HCT116 (cell line): ENCODE measurements at regions not wholly inside any gene's neighbourhood (a gene's known extent, or its start where the extent isn't known, plus 50 kb on each side); places are given as distances from the start of the nearest gene placed in this dataset.

Source experiments
- ATAC-seq: fragments of 200-7000 bp; cut with Tn5 transposase; 2 replicates; pipeline ENCODE4 v1.9.1; 2020; ENCODE audit warnings: mild to moderate bottlenecking, moderate library complexity
- BruUV-seq: library from RNA; stranded (reverse); fragments of 400-500 nt; replicated peaks from 2 replicates; lab custom pipeline; 2021; lab: Mats Ljungman, UMichigan
- CTCF ChIA-PET: fragments of 300-600 bp; sonication (Branson Sonifier 250); formaldehyde crosslinking; loops from one replicate; lab custom pipeline; 2021; ENCODE audit warnings: antibody characterized with exemption; lab: Charles Lee
- POLR2A ChIA-PET: fragments of 300-600, 350-600 bp; sonication (Branson Sonifier 250); formaldehyde crosslinking; loops from one replicate; lab custom pipeline; 2021; ENCODE audit warnings: antibody characterized with exemption; lab: Charles Lee
- RAD21 ChIA-PET, 2 experiments: fragments of 300-600 bp; sonication (Branson Sonifier 250); formaldehyde crosslinking; loops; one replicate each; lab custom pipeline; 2023; ENCODE audit warnings: low total read pairs in 2 of 2; ENCODE audit not compliant: uncharacterized antibody in 2 of 2, unreplicated experiment in 2 of 2, low non-redundant PET in 1 of 2; lab: Charles Lee
- DNase-seq: peaks from one replicate; pipeline ENCODE4 v3.0.0-alpha.2; 2010; ENCODE audit warnings: low read depth, low spot score
- H2AFZ ChIP-seq: fragments of 200-600 bp; shearing (Covaris generic), sonication (generic); 2 replicates; pipeline ENCODE4 v1.6.1; 2017; ENCODE audit warnings: low read depth, mixed run types, mixed read lengths, antibody characterized with exemption, low read length; ENCODE audit not compliant: poor library complexity, severe bottlenecking
- H3K27ac ChIP-seq: 2 replicates; pipeline ENCODE4 v1.5.1; 2012; ENCODE audit warnings: low read depth, low read length
- H3K27me3 ChIP-seq: fragments of 200-600 bp; sonication (generic); 2 replicates; pipeline ENCODE4 v1.6.1; 2016; ENCODE audit warnings: mixed run types, low read length, mixed read lengths; ENCODE audit not compliant: insufficient read depth
- H3K36me3 ChIP-seq, 2 experiments: fragments of 200-500 bp in 1 of 2; fragments of 200-600 bp in 1 of 2; sonication (Bioruptor generic) in 1 of 2; sonication (generic) in 1 of 2; 2 replicates each; pipeline versions ENCODE4 v1.5.1 to v1.6.1; 2014 to 2016; ENCODE audit warnings: low read length in 2 of 2, inconsistent platforms in 1 of 2, mixed read lengths in 1 of 2, mixed run types in 1 of 2; ENCODE audit not compliant: insufficient read depth in 2 of 2, control insufficient read depth in 1 of 2
- H3K4me1 ChIP-seq, 2 experiments: fragments of 200-600 bp in 1 of 2; sonication (generic) in 1 of 2; 2 replicates each; pipeline versions ENCODE4 v1.5.1 to v1.6.1; 2012 to 2017; ENCODE audit warnings: low read length in 2 of 2, inconsistent platforms in 1 of 2, mild to moderate bottlenecking in 1 of 2, mixed read lengths in 1 of 2, mixed run types in 1 of 2, moderate library complexity in 1 of 2; ENCODE audit not compliant: insufficient read depth in 2 of 2, control insufficient read depth in 1 of 2
- H3K4me2 ChIP-seq: fragments of 200-600 bp; sonication (generic); 2 replicates; pipeline ENCODE4 v1.6.1; 2017; ENCODE audit warnings: mixed run types, low read length, mixed read lengths
- H3K4me3 ChIP-seq, 2 experiments: fragments of 200-600 bp in 1 of 2; sonication (generic) in 1 of 2; replicated peaks in 1 of 2; 2 replicates each; pipeline ENCODE4 v1.5.1; 2011 to 2016; ENCODE audit warnings: low read length in 2 of 2, control low read depth in 1 of 2, low read depth in 1 of 2, mild to moderate bottlenecking in 1 of 2, mixed read lengths in 1 of 2, mixed run types in 1 of 2
- H3K79me2 ChIP-seq: fragments of 200-600 bp; sonication (generic); 2 replicates; pipeline ENCODE4 v1.6.1; 2017; ENCODE audit warnings: mild to moderate bottlenecking, mixed run types, low read length, moderate library complexity, mixed read lengths; ENCODE audit not compliant: insufficient read depth
- H3K9ac ChIP-seq: fragments of 200-600 bp; sonication (generic); 2 replicates; pipeline ENCODE4 v1.6.1; 2016; ENCODE audit warnings: low read length, mixed read lengths
- H3K9me2 ChIP-seq: fragments of 200-600 bp; sonication (generic), shearing (Covaris generic); 2 replicates; pipeline ENCODE4 v1.6.1; 2017; ENCODE audit warnings: mixed run types, mild to moderate bottlenecking, moderate library complexity; ENCODE audit not compliant: insufficient read depth
- H3K9me3 ChIP-seq, 2 experiments: fragments of 200-500 bp in 1 of 2; fragments of 200-600 bp in 1 of 2; sonication (Bioruptor generic) in 1 of 2; sonication (generic) in 1 of 2; 2 replicates each; pipeline ENCODE4 v1.6.1; 2014 to 2017; ENCODE audit warnings: low read length in 2 of 2, mixed read lengths in 2 of 2, inconsistent platforms in 1 of 2, low read depth in 1 of 2, mild to moderate bottlenecking in 1 of 2, mixed run types in 1 of 2, moderate library complexity in 1 of 2; ENCODE audit not compliant: control insufficient read depth in 1 of 2, insufficient read depth in 1 of 2
- H4K20me1 ChIP-seq: fragments of 200-600 bp; sonication (generic), shearing (Covaris generic); 2 replicates; pipeline ENCODE4 v1.6.1; 2017; ENCODE audit warnings: mixed run types, mild to moderate bottlenecking, moderate library complexity; ENCODE audit not compliant: insufficient read depth
- CBX3 ChIP-seq: IDR thresholded peaks from 2 replicates; pipeline ENCODE4 v1.6.1; 2012; ENCODE audit warnings: low read depth
- CEBPB ChIP-seq: IDR thresholded peaks from 2 replicates; pipeline ENCODE4 v1.6.1; 2012; ENCODE audit warnings: low read depth
- CTCF ChIP-seq, 3 experiments: fragments of 200-600 bp in 1 of 3; sonication (generic) in 1 of 3; IDR thresholded peaks in 2 of 3; conservative IDR thresholded peaks in 1 of 3; 2 replicates each; pipeline ENCODE4 v1.5.1; 2012 to 2017; ENCODE audit warnings: low read depth in 2 of 3, low read length in 2 of 3, antibody characterized with exemption in 1 of 3, borderline replicate concordance in 1 of 3, control low read depth in 1 of 3, mild to moderate bottlenecking in 1 of 3, mixed read lengths in 1 of 3, mixed run types in 1 of 3, moderate library complexity in 1 of 3; ENCODE audit not compliant: insufficient read depth in 1 of 3
- EGR1 ChIP-seq: IDR thresholded peaks from 2 replicates; pipeline ENCODE4 v1.6.1; 2012; ENCODE audit warnings: low read depth
- ELF1 ChIP-seq: IDR thresholded peaks from 2 replicates; pipeline ENCODE4 v1.6.1; 2012; ENCODE audit warnings: low read depth, borderline replicate concordance
- EZH2 ChIP-seq: fragments of 200-600 bp; sonication (generic); IDR thresholded peaks from 2 replicates; pipeline ENCODE4 v1.6.1; 2017; ENCODE audit warnings: antibody characterized with exemption, mixed run types
- FOSL1 ChIP-seq: IDR thresholded peaks from 2 replicates; pipeline ENCODE4 v1.6.1; 2012; ENCODE audit warnings: low read depth
- POLR2A ChIP-seq: IDR thresholded peaks from 2 replicates; pipeline ENCODE4 v1.7.0; 2011; ENCODE audit warnings: borderline replicate concordance; ENCODE audit not compliant: insufficient read depth, insufficient read length; ENCODE audit errors: extremely low read depth
- RAD21 ChIP-seq: IDR thresholded peaks from 2 replicates; pipeline ENCODE4 v1.6.1; 2012; ENCODE audit warnings: low read depth, mild to moderate bottlenecking
- REST ChIP-seq: IDR thresholded peaks from 2 replicates; pipeline ENCODE4 v1.6.1; 2012; ENCODE audit warnings: low read depth
- SIN3A ChIP-seq: IDR thresholded peaks from 2 replicates; pipeline ENCODE4 v1.6.1; 2012; ENCODE audit warnings: low read depth
- YY1 ChIP-seq: IDR thresholded peaks from 2 replicates; pipeline ENCODE4 v1.6.1; 2011; ENCODE audit warnings: low read length, low read depth, moderate library complexity, mild to moderate bottlenecking; ENCODE audit not compliant: insufficient replicate concordance; ENCODE audit errors: extremely low read depth
- intact Hi-C: fragments of 100-400 bp; cut with micrococcal nuclease; formaldehyde crosslinking; loops from 2 replicates; pipeline ENCODE4 v1.10.0; 2022

- POLR2A ChIA-PET, result no interaction called here
- no TSS peak for BruUV-seq
- H2AFZ ChIP-seq, result no peak overlapping the region
- H3K79me2 ChIP-seq, result no peaks in the 10 kb centered on the region
- no peak overlapping the region for H3K4me2 ChIP-seq
- RAD21 ChIA-PET, result no interaction called here
- H3K27ac ChIP-seq, result no peak overlapping the region
- no peaks in the 10 kb centered on the region for H3K27me3 ChIP-seq
- H3K4me3 ChIP-seq, result no peak overlapping the region
- intact Hi-C loops, result no loop called here
- no peaks in the 10 kb centered on the region for H4K20me1 ChIP-seq
- H3K9ac ChIP-seq, result no peak overlapping the region
- no peaks in the 10 kb centered on the region for H3K36me3 ChIP-seq
- no peak for ATAC-seq
- H3K9me2 ChIP-seq, result no peaks in the 10 kb centered on the region; the same call in 1 of the 2 replicates
- DNase-seq, result no peak
- CTCF ChIA-PET, result no interaction called here
- no peaks in the 10 kb centered on the region for H3K9me3 ChIP-seq
- TF ChIP-seq POLR2A (no peak), EGR1 (no peak), REST (no peak), CTCF (IDR thresholded peaks at IDR 0.05 in 2 of 3, conservative IDR thresholded peaks at IDR 0.05 in 1 of 3; ENCODE audit: borderline replicate concordance in 1 of 3, insufficient read depth in 1 of 3, low read depth in 2 of 3, low read length in 2 of 3) (no peak), FOSL1 (no peak), RAD21 (no peak), EZH2 (no peak), SIN3A (no peak), CBX3 (no peak), YY1 (no peak), CEBPB (no peak), ELF1 (no peak)
- H3K4me1 ChIP-seq, result no peaks in the 10 kb centered on the region
Observed at GRCh38 chr4:27152703-27153102, 292.1 kb downstream of the STIM2 start.
